GDM1 (cell line): ENCODE measurements at regions not wholly inside any gene's neighbourhood (a gene's known extent, or its start where the extent isn't known, plus 50 kb on each side); places are given as distances from the start of the nearest gene placed in this dataset.
"Not testable (repeated sequence)": the region's sequence is repeated elsewhere in the genome, so short reads cannot be mapped to it uniquely, and the experiment has no call there.

ENCODE experiments used
- DNase-seq: peaks from one replicate; lab custom pipeline; 2025; lab: John Stamatoyannopoulos, UW

DNA sequence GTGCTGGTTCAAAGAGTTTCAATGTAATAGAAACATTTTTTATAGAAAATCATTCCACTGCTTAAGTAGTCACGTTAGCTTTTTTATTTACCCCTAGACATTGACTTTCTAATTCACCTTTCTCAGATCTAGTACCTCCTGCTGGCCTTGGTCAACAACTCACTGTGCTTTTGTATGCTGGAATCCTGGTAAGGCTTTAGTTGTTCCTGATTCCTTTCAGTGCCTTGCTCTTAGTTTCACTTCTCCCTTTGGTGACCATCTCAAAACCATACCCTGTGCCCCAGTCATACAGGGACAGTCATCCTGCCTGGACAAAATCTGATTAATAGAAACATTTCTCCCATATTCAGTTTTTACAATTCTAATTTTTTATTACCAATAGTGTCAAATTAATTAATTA is 130.2 kb downstream of the GPR37 start:
- DNase-seq, result no peak

GRCh38 chr7:124633740-124634139 is 131.9 kb downstream of the GPR37 start:
- DNase-seq, result no peak

DNA sequence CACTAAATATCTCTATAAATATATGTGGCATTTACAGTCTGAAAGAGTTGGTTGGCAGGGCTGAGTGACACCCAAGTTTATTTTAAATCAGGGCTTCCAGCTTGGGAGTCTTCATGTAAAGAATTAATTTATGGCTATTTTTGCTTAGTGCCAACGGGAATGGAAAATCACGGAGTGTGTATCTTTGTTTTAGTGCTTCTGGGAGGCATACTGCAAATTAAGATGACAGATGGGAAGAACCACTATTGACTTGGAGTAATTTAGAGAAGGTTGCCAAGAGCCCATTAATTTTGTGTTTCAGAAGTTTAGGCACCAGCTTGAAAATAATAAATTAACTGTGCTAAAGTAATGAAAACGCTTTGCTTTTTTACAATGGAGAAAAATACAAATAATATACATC is 135.2 kb downstream of the GPR37 start:
- no peak for DNase-seq

DNA sequence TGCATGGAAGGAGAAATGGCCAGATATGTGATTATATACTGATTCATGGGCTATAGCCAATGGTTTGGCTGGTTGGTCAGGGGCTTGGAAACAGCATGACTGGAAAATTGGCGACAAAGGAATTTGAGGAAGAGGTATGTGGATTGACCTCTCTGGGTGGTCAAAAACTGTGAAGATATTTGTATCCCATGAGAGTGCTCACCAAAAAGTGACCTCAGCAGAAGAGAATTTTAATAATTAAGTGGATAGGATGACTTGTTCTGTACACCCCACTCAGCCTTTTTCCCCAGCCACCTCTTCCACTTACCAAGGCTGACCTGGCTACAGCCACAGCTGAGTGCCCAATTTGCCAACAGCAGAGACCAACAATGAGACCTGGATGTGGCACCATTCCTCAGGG is 146.7 kb downstream of the GPR37 start:
- DNase-seq, result no peak

DNA sequence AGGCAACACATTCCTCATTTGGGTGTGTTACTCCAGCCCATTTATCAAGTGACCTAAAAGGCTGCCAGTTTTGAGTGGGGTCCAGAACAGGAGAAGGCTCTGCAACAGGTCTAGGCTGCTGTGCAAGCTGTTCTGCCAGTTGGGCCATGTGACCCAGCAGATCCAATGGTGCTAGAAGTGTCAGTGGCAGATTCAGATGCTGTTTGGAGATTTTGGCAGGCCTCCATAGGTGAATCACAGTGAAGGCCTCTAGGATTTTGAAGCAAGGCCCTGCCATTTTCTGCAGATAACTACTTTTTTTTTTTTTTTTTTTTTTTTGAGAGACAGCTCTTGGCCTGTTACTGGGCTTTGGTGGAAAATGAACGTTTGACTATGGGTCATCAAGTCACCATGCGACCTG is 147.5 kb downstream of the GPR37 start:
- DNase-seq, result not testable (repeated sequence)

GRCh38 chr7:124603066-124603465 is 162.5 kb downstream of the GPR37 start:
- DNase-seq, result no peak

DNA sequence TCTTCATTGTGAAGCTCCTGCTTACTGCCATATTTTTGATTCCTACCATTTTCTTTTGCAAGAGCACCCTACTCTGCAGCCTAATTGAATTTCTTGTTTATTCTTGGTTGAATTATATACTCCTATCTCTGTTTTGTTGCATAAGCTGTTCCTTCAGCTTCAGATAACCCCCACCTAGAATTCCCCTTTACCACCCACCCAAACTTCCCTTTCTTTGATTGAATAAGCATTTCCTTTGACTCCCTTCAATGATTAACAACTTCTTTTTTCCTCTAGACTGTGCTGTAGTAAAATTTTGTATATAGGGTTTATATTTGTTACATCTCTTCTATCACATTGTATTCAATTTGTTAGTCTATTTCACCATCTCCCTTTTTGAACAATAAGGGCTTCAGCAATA is 168.1 kb downstream of the GPR37 start:
- DNase-seq, result no peak

DNA sequence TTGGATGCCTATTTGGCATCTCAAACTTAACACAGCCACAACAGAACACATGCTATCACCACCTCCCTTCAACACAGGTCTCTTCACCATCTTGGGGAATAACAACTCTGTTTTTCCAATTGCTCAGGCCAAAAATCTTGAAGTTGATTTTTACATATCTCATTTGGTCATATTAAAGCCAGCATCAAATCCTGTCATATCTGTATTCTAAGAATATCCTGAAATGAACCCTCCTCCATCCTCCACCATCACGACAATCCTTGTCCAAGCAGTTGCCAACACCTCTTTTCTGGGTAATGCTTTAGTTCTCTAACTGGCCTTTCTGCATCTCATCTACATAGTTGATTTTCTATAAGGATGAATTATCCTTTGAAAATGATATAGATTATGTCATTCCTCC is 168.7 kb downstream of the GPR37 start:
- no peak for DNase-seq

DNA sequence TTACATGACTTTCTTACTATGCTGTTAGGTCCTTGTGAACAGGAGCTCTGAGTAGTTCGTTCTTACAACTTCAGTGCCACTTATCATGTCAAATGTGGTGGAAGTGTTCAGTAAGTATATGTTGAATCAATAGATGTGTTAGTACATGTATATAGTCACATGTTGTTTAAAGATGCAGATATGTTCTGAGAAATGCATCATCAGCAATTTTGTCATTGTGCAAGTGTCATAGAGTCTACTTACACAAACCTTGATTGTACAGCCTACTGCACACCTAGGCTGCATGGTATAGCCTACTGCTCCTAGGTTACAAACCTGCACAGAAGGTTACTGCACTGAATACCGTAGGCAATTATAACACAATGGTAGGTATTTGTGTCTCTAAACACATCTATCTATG is 174.8 kb downstream of the GPR37 start:
- DNase-seq, result no peak

- no peak for DNase-seq
These were observed 188.3 kb downstream of the GPR37 start for GRCh38 chr7:124577256-124577655.

DNA sequence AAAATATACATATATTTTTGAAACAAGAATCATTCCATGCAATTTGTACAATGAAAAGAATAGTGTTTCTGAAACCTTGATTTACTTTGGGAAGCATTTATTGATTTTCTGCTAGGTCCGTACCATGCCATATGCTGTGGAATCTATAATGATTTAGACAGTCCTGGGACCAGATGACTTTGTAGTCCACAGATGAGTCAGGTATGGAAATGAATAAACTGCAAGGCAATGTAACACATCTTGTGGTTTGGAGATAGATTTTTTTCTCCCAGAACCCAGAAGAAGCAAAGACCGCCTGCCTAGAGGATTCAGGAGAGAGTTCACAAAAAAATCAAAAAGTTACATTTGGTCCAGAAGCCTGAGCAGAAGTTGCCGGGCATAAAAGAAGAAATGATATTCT is 190.4 kb downstream of the GPR37 start:
- no peak for DNase-seq

- no peak for DNase-seq
These were observed 195.0 kb downstream of the GPR37 start for GRCh38 chr7:124570558-124570957.

DNA sequence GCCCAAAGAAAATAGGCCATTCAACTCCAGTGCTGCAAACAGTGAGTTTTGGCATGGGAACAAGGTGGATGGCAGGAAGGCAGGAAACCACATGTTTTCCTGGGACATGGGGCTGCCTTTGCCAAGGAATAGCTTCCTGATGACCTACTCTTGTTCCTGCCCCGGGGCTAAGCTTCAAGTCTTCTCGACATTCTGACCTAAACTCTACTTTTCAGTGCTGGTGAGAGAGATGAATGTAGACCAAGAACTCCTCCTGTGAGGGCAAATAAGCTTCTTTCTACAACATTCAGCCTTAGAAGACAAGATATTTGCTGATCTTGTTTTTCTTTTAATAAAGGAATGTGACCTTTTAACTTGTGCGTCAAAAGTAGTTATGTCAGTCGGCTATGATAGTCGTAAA is 199.0 kb downstream of the GPR37 start:
- no peak for DNase-seq

- no peak for DNase-seq
These were observed 208.0 kb downstream of the GPR37 start for GRCh38 chr7:124557587-124557986.

DNA sequence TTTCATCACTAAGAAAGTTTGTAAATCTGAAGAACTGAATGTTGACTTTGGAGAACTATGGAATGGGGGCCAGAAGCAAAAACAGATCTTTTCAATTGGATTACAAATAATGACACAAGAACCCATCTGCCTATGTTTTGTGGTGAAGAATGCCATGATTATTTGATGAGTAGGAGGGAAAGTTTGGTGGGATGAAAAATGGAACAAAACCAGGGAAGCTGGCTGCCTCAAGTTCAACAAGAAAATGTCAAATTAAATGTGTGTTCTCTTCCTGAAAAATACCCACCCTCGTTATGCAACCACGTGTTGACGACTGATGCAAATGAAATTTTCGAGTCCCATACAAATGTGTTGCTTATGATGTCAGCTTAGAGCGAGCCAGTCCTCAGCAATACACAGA is 208.5 kb downstream of the GPR37 start:
- DNase-seq, result no peak

DNA sequence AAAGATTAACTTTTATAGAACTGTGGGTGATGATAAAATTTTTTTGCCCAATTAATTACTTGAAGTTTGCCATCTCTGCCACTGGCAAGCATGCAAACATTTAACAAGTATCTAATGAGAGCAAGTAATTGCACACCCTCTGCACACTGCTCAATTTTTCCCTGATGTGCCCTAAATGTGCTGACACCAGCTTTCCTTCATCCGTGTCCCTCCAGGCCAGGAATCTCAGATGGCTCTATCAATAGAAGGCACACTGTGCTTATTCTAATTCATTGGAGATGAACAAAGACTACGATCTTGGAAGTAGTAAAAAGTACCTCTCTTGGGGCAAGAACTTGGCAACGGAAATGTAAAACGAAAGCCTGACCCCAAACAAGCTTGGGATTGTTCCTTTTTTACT is 212.1 kb downstream of the GPR37 start:
- no peak for DNase-seq

GRCh38 chr7:124552217-124552616 is 213.4 kb downstream of the GPR37 start:
- no peak for DNase-seq

DNA sequence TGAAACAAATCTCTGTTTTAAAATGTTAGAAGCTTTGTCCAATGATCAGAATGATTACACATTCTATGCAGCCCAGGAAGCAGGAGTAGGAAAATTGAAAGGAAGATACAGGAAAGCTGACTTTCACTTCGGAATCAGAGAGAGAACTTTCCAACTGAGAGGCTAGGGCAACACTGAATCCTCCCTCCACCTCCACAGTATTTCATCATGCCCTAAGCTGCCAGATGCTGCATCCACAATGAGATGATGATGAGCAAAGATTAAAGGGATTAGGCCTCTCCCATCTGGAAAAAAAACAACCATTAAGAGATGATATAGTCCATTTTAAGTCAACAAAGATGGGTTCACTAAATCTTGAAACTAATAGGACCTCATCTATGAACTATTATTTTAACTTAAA is 215.6 kb downstream of the GPR37 start:
- DNase-seq, result no peak

GRCh38 chr7:124542476-124542875 is 223.1 kb downstream of the GPR37 start:
- DNase-seq, result no peak

- DNase-seq, result no peak
These were observed 229.3 kb downstream of the GPR37 start for GRCh38 chr7:124536156-124536762.

GRCh38 chr7:124532166-124532565 is 233.4 kb downstream of the GPR37 start:
- no peak for DNase-seq

DNA sequence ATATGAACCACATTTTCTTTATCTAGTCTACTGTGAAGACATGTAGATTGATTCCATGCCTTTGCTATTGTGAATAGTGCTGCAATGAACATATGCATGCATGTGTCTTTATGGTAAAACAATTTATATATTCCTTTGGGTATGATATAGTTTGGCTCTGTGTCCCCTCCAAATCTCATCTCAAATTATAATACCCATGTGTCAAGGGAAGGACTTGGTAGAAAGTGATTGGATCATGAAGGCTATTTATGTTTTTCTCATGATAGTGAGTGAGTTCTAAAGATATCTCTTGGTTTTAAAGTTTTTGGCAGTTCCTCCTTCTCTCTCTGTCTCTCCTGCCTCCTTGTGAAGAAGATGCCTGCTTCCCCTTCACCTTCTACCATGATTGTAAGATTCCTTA is 248.7 kb downstream of the GPR37 start:
- no peak for DNase-seq

DNA sequence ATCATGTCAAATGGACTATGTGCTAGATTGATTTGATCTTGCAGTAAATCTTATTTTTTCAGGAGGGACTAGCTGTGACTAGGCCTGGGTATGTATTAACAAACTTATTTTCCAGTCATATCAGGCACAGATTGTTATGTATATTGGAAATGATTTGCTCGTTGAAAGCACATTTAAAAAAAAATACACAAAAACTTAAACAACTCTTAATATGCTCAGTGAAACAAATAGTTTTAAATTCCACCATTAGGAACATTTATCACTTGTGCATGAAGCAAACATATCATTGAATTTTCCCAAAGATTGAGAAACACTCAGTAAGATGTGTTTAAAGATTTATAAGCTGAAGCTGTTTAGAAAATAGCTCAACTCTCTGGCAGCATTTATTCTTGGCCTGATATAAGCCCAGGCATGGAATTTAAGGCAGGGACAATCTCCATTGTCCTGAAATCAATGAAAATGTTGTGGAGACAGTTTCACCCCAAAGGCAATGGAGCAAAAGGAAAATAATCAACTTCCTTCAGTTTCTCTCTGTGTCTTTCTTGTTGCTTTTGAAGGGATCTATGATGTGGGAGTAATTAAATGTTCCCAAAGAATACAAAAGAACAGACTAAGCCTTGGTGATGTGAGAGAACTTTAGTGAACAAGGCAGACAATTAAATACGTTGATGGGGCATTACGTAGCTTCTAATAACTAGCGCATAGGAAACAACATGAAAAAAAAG is 250.3 kb downstream of the GPR37 start:
- DNase-seq, result no peak

- DNase-seq, result no peak
These were observed 251.1 kb downstream of the GPR37 start for GRCh38 chr7:124514471-124514870.
